ENCODE measurements at regions not wholly inside any gene's neighbourhood (a gene's known extent, or its start where the extent isn't known, plus 50 kb on each side); places are given as distances from the start of the nearest gene placed in this dataset.

DNA sequence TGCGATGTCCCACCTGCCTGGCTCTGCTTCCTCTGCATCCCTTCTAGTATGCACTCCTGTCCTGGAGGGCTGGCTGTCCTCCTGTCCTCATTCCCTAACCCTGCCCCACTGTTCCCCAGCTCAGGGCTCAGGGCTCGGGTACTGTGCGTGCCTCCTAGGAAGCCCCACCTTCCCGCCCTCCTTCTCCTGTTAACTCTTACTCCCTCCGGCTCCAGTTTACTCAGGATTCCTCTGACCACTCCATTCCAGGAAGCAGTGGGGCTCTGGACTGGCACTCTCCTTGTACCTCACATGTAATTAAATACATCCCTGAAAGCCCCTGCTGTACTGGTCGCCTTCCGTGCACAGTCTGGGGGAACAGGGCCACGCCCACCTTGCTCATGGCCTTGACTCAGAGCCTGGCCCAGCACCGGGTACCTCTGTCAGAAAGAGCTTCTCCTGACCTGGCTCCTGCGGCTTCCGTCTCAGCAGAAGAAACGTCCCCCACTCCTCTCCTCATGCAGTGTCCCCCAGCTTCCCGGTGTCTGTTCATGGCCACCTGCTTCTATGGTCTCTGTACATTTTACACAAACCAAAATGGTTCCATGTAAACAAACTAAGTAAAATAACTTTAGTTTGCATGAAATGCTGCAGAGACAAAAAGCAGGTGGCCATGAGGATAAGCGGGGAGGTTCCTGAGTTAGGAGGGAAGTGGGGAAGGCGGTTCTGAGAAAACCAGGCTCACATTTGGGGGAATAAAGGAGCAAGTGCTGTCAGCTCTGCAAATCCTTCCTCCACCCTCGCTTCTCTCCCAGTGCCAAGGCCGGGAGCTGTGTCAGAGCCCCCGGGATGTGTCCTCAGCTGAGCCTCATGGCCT lies 445.9 kb downstream of the BRD1 start:
- Histone ChIP-seq H3K4me1 (no peaks in the 10 kb centered on the region), H3K27me3 (peaks cover 0 to 67% of the 10 kb centered on the region in 2 donors), H3K4me3 (no peak overlapping the region), H3K27ac (no peak overlapping the region), H3K36me3 (no peaks in the 10 kb centered on the region), H3K9me3 (no peaks in the 10 kb centered on the region)
- intact Hi-C loops (cut with DNase I) = no loop called here
- TF ChIP-seq, protein P1, sequence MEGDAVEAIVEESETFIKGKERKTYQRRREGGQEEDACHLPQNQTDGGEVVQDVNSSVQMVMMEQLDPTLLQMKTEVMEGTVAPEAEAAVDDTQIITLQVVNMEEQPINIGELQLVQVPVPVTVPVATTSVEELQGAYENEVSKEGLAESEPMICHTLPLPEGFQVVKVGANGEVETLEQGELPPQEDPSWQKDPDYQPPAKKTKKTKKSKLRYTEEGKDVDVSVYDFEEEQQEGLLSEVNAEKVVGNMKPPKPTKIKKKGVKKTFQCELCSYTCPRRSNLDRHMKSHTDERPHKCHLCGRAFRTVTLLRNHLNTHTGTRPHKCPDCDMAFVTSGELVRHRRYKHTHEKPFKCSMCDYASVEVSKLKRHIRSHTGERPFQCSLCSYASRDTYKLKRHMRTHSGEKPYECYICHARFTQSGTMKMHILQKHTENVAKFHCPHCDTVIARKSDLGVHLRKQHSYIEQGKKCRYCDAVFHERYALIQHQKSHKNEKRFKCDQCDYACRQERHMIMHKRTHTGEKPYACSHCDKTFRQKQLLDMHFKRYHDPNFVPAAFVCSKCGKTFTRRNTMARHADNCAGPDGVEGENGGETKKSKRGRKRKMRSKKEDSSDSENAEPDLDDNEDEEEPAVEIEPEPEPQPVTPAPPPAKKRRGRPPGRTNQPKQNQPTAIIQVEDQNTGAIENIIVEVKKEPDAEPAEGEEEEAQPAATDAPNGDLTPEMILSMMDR (IDR thresholded peaks at IDR 0.05) = no peak
- ATAC-seq (no peak), DNase-seq (peak in 1 of 4 donors; percentile 12)

DNA sequence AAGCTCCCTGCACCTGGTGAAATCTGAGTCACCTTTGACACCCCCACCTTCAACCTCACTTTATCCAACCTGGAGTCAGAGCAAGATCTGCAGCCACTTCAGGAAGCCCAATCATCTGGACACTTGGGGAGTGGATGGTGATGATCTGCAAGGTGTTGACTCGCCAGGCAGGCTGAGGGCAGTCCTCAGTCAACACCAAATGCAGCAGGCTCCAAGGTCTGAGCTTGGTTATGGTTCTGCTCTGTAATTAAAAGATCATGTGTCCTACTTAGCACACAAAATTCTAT lies 446.9 kb downstream of the BRD1 start:
- Histone ChIP-seq H3K4me3 (no peak overlapping the region), H3K27me3 (peaks cover 0 to 67% of the 10 kb centered on the region in 2 donors), H3K4me1 (no peaks in the 10 kb centered on the region), H3K36me3 (no peaks in the 10 kb centered on the region), H3K9me3 (no peaks in the 10 kb centered on the region), H3K27ac (no peak overlapping the region)
- DNase-seq (no peak), ATAC-seq (no peak)
- TF ChIP-seq, protein P1 (IDR thresholded peaks at IDR 0.05) = no peak
- intact Hi-C loops (cut with DNase I) = no loop called here

DNA sequence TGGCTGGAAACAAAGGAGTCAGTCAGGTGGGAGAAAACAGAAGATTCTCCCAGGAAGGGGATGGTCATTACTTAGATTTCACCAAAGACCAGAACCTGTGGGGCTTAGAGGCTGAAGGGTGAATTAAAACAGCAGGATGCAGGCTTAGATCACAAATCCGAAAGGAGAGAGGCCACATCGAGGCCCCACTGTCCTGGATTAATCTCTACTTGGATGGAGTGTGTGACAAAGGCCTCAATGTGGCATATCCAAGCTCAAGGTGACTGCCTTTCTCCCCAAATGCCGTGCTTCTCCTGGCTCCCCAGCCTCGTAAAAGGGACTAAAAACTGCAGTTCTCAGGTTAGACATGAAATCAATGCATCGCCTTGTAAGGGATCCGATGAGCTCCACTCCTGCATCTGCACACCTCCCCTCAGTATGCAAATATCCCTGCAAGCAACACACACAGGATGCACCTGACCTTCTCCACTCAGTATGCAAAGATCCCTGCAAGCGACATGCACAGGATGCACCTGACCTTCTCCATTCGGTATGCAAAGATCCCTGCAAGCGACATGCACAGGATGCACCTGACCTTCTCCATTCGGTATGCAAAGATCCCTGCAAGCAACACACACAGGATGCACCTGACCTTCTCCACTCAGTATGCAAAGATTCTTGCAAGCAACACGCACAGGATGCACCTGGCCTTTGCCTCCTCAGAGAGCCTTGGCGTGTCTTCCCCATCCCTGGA lies 447.4 kb downstream of the BRD1 start:
- no peak overlapping the region for H3K27ac ChIP-seq
- no peaks in the 10 kb centered on the region for H3K4me1 ChIP-seq
- no peak overlapping the region for H3K4me3 ChIP-seq
- TF ChIP-seq, protein P1 (IDR thresholded peaks at IDR 0.05) = no peak
- H3K9me3 ChIP-seq = no peaks in the 10 kb centered on the region
- no peaks in the 10 kb centered on the region for H3K36me3 ChIP-seq
- no peak for DNase-seq
- ATAC-seq = no peak
- H3K27me3 ChIP-seq = peaks cover 0 to 67% of the 10 kb centered on the region in 2 donors
- intact Hi-C loops (cut with DNase I) = no loop called here

DNA sequence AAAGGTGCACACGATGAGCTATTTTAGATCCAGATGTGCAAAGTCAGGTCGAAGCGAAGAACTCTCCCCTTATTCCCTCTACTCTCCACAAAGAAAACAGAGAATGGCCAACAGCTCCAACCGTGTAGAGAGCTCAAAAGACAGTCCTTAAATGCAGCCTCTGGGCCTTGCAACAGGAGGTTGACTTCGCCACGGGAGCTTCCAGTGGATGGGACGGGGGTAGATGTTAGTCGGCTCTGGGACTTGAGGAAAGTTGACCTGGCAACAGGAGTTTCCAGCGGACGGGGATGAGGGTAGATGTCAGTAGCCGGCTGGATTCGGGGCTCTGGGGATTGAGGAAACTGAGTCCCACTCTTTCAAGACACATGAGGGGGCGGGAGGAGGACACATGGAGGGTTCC lies 450.4 kb downstream of the BRD1 start:
- no peak overlapping the region for H3K4me3 ChIP-seq
- DNase-seq (no peak), ATAC-seq (no peak)
- H3K36me3 ChIP-seq = no peaks in the 10 kb centered on the region
- TF ChIP-seq, protein P1 (IDR thresholded peaks at IDR 0.05) = no peak
- no peaks in the 10 kb centered on the region for H3K4me1 ChIP-seq
- no peaks in the 10 kb centered on the region for H3K9me3 ChIP-seq
- H3K27ac ChIP-seq = no peak overlapping the region
- intact Hi-C loops (cut with DNase I) = no loop called here
- peaks cover 0 to 72% of the 10 kb centered on the region in 2 donors for H3K27me3 ChIP-seq

DNA sequence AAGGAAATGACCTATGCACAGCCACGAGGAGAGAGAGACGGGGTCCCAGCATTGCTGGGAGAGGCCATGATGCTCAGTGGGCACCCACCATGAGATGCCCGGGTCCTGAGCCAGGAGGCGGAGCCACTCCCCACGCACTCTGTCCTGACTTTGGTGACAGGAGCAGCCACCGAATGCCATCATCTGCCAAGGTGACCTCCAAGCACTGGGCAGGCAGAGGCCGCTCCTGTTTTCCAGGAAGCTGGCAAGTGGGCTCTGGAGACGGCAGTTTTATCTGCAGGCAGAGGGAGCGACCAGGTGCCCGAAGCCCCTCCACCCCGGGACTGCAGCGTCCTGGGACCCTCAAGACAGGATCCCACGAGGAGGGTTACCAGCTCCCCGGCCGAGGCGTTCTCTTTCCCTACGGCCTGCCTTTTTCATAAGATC lies 453.9 kb downstream of the BRD1 start:
- DNase-seq = no peak
- ATAC-seq = no peak
- H3K9me3 ChIP-seq = no peaks in the 10 kb centered on the region
- no peak overlapping the region for H3K27ac ChIP-seq
- peaks cover 0 to 73% of the 10 kb centered on the region in 2 donors for H3K27me3 ChIP-seq
- H3K36me3 ChIP-seq = no peaks in the 10 kb centered on the region
- TF ChIP-seq, protein P1 (IDR thresholded peaks at IDR 0.05) = no peak
- intact Hi-C loops (cut with DNase I) = no loop called here
- H3K4me3 ChIP-seq = no peak overlapping the region
- H3K4me1 ChIP-seq = no peaks in the 10 kb centered on the region

Data from left lung (tissue), 4 donors.